GM21423 (cell line): ENCODE measurements at regions not wholly inside any gene's neighbourhood (a gene's known extent, or its start where the extent isn't known, plus 50 kb on each side); places are given as distances from the start of the nearest gene placed in this dataset.

ENCODE experiments used
- ATAC-seq: cut with Tn5 transposase; IDR thresholded peaks from one replicate; pipeline ENCODE4 v1.9.1; 2021; ENCODE audit warnings: mild to moderate bottlenecking, moderate library complexity; ENCODE audit not compliant: unreplicated experiment

DNA sequence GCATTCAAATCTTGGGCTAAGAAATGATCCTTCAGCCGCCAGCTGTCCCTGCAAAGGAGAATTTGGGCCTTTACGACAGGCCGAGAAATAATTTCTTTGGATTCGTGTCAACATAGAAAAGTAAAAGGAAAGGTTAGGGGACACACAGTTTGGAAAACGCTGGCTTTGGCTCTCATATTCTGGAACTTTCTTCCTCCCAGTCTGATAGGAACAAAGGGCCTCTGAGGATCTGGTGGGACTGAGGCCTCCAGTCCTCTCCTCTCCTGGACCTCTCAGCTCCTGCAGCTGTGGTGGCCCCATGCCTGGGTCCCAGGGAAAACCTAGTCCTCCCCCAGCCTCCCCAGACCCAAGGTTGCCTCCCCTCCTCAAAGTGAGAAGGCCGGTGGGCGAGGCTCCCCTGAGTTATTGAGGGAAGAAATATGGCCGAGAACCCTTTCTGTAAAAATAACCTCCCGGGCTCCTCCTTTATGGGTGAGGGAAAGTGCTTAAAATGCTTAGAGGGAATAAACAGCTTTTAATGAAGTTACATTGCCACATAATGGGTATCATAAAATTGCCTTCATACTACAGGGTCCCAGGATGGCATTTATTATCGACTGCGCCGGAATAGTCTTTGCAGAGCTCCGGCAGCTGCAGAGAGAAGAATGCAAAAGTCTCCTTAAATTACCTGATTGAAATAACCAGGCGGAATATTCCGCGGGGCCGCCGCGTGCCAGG, 188.3 kb downstream of the PHETA1 start:
- ATAC-seq, result no peak

DNA sequence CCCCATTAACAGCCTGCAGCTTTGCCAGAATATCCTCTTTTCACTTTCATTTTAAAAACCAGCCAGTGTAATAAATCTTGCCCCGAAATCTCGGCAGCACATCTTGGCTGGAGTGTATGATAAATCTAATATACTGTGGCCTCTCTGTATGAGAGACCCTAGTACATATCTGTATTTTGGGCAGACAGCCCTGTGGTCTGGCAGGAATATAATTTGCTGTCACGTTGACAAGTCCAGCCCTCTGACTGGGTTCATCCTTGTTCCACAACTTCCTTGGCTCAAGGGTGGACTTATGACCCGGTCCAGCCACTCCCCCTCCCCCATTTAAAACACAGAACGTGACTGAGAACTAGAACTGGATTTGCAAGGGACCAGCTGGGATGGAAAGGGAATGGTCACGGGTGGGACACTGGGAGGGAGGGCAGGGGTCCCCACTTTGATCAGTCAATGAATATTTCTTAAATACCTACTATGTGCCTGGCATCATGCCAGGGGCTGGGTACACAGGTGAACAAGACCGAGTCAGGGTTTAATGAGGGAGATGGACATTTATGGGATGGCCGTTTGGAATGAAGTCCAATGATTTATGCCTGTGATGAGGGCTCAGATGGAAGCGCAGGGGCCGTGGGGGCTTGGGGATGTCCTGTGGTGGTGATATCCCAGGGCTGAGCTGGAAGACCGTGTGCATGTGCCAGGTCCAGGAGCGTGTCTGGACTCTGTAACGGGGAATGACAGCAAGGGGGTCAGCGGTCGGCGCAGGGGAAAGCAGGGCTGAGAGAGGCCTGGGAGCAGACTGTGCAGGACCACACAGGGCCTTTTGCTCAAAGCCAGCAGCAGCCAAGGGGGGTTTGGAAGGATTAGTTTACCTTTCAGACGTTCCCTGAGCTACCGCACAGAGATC, 190.5 kb downstream of the PHETA1 start:
- no peak for ATAC-seq

DNA sequence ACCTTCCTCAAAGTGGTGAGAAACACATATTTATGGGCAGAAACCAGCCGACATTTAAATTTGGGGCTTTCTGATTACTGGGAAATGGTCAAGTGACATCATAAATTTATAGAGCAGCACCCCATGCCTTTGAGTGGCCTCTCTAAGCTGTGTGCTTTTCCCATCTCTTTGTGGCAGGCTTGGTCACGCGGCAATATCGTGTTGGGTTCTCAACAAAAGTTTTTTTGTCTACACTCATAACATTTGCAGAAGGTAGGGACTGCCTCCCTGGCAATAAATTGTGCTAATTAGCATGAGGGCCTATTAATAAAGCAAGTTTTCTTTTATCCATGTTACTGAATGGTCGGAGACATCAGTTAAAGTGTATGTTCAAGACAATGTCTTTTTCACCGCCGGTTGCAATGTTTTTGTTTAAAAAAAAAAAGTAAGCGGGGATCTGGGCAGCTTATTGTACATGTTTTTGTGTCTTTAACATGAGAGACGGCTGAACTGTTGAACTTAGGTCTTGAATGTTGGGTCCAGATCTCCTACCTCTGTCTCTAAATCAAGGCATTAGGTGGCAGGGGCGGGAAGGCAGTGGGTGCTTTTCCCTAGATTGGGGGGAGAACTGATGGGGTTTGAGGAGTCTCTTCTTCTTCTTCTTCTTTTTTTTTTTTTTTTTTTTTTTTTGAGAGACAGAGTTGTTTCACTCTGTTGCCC, 193.3 kb downstream of the PHETA1 start:
- ATAC-seq, result no peak

DNA sequence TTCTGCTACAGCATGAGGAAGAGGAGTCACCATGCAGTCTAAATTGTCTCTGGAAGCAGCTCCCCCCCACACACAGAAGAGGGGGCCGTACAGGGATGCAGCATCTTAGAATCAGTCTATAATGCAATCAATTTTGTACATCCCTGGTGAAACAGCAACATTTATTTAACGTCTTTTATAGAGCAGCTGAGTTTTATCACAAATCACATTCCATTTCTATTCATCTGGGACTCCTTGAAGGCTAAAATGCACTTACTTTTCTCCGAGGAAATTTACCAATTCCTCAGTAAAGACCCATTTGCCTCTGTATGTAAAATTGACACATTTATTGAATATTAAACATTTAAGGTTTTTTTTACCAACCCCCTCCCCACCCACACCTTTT, 193.9 kb downstream of the PHETA1 start:
- no peak for ATAC-seq

DNA sequence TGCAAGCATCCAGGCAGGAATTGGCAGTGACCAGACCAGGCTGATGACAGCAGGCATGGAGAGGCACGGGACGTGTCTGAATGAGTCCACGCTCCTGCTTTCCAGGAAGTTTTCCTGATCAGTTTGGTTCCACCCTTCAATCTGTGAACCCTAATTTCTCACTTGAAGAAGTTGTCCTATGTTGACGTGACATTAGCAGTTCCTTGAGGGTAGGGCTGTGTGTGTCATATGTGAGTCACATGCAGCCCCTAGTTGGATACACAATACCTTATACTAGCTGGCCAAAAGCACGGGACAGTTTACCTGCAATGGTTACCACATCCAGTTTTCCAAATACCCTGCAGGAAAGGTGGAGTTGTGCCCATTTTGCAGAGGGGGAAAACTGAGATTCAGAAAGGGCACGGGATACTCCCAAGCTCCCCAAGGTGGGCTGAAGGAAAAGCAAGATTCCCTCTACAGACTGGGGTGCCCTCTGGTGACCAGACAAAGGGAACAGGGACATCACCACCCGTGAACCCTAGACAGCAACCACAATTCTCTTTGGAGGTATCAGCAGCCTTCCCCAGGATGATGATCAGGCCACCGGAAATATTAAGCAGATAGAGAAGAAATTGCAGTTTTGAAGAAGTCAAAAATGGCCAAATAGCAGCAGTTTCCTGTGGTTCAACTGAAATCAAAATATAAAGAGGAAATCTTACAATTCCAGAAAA, 194.5 kb downstream of the PHETA1 start:
- no peak for ATAC-seq

DNA sequence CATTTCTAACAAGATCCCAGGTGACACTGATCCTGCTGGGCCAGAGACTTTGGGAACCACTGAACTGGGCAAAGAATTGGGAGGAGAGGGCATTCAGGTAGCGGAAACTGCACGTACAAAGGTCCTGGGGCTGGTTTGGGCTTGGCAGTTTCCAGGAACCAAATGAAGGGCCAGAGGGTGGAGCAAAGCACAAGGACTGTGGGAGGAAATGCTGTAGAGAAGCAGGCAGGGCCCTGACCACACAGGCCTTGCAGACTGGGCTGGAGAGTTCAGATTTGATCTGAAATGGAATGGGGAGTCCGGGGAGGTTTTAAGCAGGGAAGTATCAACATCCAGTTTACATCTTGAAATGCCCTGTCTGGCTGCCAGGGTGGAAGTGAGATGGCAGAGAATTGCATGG, 195.1 kb downstream of the PHETA1 start:
- no peak for ATAC-seq

DNA sequence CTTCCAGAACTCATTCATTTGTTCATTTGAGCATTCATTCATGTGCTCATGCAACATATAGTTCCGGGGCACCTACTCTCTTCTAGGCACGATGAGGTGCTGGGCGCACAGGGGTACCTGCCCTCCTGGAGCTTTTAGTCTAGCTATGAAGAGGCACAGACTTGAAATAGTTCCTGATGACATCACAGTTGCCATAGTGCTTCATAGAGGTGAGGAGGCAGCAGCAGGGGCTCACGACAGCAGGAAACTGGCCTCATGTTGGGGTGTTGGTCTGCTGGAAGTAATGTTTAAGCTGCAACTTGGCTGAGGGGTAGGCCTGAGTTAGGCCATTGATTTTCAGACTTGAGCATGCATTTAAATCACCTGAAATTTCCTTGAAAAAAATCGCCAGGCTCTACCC, 195.5 kb downstream of the PHETA1 start:
- no peak for ATAC-seq

DNA sequence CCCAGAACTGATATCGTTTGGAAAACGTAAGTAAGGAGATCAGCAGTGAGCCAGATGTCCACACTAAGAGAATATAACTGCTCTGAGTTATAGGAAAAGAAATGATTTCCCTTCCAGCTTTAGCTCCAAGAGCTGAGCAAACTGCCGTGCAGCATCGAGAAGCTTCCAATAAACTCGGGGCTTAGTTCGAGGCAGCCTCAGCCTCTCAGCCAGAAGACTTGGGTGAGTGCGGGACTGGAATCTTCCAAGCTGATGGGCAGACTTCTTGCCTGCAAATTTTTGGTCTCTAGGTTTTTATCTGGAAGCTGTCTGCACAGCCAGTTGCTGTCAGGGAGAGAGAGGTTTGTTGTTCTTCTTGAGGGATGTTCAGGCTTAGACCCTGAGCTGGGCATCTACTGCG, 196.1 kb downstream of the PHETA1 start:
- no peak for ATAC-seq

DNA sequence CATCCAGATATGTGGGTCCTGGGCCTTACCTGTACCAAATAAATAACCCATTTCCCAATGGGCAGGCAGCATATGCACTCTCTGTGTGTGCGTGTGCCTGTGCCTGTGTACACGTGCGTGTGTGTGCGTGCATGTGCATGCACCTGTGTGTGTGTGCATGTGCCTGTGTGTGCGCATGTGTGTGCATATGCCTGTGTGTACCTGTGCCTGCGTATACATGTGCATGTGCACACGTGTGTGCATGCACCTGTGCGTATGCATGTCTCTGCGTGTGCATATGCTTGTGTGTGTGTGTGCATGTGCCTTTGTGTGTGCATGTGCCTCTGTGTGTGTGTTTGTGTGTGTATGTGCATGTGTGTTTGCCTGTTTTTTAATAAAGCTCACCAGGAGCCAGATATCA, 197.1 kb downstream of the PHETA1 start:
- ATAC-seq, result no peak

DNA sequence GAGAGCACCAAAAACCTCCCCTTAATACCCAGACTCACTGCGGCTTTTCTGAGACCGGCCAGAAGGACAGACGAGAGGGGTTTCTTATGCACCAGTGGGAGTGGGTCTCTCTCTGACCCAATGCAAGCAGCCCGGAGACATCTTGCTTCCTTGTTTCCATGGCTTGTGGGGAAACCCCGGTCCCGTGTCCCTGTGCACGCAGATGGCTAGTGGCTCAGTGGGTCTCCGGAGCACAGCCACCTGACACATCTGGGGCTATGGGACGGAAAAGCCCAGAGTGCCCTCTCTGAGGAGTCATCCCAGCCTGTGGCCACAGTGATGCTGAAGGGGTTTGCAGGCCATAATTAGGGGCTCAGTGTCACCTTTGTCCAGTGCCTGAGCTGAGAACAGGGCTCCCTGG, 197.6 kb downstream of the PHETA1 start:
- no peak for ATAC-seq

DNA sequence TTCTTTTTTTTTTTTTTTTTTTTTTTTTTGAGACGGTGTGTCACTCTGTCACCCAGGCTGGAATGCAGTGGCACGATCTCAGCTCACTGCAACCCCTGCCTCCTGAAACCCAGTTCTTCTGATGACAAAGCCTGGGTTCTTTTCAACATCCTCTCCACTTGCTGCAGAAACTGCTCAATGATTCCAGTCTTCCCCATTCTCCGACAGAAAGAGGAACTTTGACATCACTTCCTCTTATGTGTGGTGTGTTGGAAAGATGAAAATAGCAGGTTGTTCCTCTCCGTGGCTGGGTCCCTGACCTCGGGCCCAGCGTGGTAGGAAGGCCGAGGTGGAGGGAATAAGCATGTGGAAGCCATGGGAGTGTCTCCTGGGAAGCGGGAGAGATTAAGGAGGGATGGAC, 198.4 kb downstream of the PHETA1 start:
- ATAC-seq, result no peak

DNA sequence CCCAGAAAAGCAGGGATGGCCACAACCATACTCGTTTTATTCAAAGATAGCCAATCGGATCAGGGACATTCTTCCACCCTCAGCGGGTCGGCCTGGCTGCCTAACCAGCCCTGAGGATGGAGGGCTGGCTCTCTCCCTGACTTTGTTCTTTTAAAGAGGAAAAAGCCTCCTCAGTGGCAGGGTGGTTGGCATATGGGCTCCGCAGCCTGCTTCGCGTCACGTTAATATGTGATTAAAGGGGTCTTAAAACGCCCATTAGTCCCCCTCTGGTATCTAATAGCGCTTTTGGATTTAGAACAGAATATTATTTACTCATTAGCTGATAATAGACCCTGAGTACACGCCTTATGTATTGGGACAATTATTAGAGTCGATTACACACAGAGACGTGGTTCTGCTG, 199.4 kb downstream of the PHETA1 start:
- no peak for ATAC-seq

DNA sequence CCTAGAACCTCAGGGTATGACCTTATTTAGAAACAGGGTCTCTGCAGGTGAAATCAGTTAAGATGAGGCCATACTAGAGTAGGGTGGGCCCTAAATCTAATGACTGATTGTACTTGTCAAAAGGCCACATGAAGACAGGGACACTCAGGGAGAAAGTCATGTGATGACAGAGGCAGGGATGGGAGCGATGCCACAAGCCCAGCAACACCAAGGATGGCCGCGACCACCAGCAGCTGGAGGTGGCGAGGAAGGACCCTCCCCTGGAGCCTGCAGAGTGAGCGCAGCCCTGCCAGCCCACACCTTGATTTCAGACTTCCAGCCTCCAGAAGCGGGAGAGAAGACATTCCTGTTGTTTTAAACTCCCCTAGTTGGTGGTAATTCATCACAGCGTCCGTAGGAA, 199.9 kb downstream of the PHETA1 start:
- ATAC-seq, result no peak

DNA sequence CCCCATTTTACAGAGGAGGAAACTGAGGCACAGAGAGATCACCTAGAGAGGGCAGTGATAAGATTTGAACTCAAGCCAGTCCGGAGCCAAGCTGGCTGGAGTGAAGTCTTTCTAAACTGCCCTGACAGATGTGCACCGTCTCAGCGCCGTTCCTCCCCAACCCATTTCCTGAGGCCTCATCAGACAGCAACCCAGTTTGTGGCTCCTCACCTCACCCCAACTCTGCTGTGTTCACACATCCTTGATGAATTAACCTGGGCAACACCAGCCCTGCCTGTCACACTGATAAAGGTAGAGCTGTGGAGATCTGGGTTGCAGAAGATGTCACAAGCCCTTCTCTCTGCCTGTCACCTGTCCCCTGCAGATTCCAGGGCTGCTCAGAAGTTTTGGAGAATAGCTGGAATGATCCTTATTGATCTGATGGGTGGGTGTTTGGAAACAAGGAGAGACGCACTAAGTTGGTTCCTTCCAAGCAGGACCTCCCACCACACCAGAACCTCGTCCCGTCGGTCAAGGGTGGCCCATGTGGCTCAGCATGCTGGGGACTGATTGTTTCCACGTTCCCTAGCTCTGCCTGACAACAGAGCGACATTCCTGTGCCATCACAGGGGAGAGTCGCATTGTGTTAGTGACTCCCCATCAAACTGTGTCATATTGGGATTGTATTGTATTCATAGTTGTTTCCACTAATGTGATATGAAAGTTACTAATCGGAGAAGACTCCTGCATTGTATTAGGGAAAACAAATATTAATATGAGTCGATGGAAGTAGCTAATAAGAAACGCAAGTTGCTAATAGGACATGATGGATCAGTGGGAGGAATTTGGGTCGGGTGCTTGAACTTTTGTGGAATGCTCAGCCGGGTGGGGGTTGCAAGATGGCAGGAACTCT, 200.6 kb downstream of the PHETA1 start:
- no peak for ATAC-seq

DNA sequence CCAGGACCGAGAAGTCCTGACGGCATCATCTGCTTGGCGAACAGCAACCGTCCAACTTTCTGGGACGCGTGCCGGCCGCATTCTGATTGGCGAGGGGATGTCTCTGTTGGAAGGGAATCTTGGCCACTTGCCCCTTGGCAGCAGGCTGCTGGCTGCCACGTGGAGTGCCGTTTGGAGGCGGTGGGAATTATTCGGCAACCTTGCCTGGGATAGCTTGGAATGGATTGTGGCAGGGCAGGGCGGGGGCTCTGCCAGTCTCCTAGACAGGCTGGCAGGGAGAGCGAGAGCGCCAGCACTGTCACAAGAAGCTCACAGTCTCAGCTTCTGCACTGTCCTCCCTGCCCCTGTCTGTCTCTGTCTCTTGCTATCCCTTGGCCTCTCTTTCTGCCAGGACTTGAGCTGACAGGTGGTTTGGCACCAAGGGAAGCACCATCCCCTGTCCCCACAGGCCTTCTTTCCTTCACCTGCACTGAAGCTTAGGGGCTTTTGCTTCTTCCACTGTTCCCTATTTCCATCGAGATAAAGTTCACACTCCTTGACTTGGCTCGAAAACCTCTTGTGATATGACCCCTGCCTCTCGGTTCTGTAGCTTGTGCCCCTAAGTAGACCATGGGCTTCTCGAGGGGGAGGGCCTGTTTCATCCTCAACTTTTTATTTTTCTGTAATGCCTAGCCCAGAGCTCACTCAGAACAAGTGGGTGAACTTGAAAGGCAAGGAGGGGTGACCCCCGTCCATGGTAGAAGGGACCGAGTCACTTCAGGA, 201.9 kb downstream of the PHETA1 start:
- ATAC-seq, result no peak

DNA sequence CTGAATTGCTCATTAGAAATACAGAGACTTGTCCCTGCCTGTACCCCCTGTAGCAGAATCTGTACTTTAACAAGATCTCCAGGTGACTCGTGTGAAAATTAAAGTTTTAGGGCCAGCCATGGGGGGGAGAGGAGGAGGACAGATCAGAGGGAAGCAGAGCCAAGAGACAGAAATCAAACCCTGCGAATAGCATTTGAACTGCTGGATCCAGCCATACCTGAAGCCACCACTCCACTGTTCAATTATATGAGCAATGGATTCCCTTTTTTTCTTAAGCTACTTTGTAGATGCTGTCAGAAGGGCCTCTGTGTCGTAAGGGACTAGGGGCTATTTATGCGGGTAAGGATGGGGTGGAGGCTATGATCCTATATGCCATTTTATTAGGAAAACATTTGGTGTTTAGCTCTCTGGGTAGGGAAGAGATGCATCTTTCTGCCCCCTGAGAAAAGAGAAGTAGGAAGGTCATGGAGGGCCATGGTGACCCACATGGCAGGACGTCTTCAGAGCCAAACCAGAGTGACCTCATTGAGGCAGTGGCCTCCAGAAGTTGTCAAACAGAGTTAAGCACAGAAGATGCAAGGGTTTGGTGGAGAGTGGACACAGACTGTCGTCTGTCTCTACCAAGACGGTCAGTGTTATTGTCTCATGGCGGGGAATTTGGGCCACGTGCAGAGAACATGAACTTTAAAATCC, 203.9 kb downstream of the PHETA1 start:
- ATAC-seq, result no peak

DNA sequence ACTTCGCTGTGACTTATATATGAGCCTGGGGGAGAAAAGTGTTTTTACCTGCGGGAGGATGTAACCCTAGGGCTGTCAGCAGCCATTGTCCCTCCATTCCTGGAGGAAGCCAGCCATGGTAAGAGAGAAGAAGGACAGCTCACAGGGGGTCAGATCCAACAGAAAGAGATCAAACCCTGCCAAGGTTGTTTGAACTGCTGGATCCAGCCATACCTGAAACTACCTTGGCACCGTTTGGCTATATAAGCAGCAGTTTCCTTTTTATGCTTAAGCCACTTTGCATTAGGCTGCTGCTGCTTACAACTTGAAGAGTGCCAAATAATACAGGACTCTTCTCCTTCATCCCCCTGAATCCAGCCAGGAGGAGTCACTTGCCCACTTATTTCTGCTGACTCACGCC, 205.5 kb downstream of the PHETA1 start:
- ATAC-seq, result no peak

DNA sequence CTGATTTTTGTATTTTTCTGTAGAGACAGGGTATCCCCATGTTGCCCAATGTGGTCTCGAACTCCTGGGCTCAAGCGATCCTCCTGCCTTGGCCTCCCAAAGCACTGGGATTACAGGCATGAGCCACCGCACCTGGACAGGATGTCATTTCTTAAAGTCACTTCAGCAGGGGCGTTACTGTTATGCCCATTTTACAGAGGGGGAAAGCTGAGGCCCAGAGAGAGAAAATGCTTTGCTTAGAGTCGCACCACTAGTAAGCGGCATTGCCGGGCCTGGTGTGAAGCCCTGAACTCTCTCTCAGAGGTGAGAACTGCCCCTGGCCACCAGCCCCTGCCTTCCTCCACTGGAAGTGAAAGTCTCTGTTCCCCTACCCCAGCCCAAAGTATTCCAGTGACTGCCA, 207.0 kb downstream of the PHETA1 start:
- ATAC-seq, result no peak
